ENCODE measurements at regions not wholly inside any gene's neighbourhood (a gene's known extent, or its start where the extent isn't known, plus 50 kb on each side); places are given as distances from the start of the nearest gene placed in this dataset.

- TF ChIP-seq, protein P1, sequence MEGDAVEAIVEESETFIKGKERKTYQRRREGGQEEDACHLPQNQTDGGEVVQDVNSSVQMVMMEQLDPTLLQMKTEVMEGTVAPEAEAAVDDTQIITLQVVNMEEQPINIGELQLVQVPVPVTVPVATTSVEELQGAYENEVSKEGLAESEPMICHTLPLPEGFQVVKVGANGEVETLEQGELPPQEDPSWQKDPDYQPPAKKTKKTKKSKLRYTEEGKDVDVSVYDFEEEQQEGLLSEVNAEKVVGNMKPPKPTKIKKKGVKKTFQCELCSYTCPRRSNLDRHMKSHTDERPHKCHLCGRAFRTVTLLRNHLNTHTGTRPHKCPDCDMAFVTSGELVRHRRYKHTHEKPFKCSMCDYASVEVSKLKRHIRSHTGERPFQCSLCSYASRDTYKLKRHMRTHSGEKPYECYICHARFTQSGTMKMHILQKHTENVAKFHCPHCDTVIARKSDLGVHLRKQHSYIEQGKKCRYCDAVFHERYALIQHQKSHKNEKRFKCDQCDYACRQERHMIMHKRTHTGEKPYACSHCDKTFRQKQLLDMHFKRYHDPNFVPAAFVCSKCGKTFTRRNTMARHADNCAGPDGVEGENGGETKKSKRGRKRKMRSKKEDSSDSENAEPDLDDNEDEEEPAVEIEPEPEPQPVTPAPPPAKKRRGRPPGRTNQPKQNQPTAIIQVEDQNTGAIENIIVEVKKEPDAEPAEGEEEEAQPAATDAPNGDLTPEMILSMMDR (IDR thresholded peaks at IDR 0.05; ENCODE audit: low read depth, low read length): no peak
- TF ChIP-seq EZH2phosphoT487 (IDR thresholded peaks at IDR 0.05; ENCODE audit: low read depth): no peak
These were observed 188.3 kb downstream of the FBXO15 start for GRCh38 chr18:73959352-73959751.

Measured in OCI-LY3 (cell line).